ENCODE measurements at regions not wholly inside any gene's neighbourhood (a gene's known extent, or its start where the extent isn't known, plus 50 kb on each side); places are given as distances from the start of the nearest gene placed in this dataset.

DNA sequence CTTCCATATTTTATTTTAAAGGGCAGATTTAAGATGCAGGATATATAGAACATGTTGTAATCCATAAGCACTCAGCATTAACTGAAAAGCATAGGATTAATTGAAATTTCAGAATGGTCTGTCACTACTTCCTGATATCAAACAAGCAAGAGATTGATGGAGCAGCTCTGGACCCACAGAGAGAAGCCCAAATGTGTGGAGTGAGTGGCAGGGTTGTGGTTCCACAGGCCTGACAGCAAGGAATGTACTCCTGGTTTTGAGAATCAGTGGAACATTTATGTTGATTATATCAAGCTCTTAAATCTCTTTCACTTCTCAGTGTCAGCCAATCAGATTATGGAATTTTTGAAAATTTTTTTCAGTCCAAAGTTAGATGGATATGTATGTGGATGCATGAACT is 267.6 kb upstream of the PRICKLE1 start:
- TF ChIP-seq, protein P1, sequence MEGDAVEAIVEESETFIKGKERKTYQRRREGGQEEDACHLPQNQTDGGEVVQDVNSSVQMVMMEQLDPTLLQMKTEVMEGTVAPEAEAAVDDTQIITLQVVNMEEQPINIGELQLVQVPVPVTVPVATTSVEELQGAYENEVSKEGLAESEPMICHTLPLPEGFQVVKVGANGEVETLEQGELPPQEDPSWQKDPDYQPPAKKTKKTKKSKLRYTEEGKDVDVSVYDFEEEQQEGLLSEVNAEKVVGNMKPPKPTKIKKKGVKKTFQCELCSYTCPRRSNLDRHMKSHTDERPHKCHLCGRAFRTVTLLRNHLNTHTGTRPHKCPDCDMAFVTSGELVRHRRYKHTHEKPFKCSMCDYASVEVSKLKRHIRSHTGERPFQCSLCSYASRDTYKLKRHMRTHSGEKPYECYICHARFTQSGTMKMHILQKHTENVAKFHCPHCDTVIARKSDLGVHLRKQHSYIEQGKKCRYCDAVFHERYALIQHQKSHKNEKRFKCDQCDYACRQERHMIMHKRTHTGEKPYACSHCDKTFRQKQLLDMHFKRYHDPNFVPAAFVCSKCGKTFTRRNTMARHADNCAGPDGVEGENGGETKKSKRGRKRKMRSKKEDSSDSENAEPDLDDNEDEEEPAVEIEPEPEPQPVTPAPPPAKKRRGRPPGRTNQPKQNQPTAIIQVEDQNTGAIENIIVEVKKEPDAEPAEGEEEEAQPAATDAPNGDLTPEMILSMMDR (IDR thresholded peaks at IDR 0.05): no peak
- no peak for TF ChIP-seq EP300 (IDR thresholded peaks at IDR 0.05)
